ENCODE measurements at regions not wholly inside any gene's neighbourhood (a gene's known extent, or its start where the extent isn't known, plus 50 kb on each side); places are given as distances from the start of the nearest gene placed in this dataset.
A peak's percentile ranks its signal among the peaks of the same experiment; 100 is the strongest.
"Not testable (repeated sequence)": the region's sequence is repeated elsewhere in the genome, so short reads cannot be mapped to it uniquely, and the experiment has no call there.

- no peak overlapping the region for H3K27ac ChIP-seq (replicated peaks)
- no peak for DNase-seq
- intact Hi-C loops (cut with micrococcal nuclease), result no loop called here
- no peak for TF ChIP-seq CTCF (IDR thresholded peaks at IDR 0.05; ENCODE audit: borderline replicate concordance)
- no peaks in the 10 kb centered on the region for H3K9me3 ChIP-seq (replicated peaks)
- no peaks in the 10 kb centered on the region for H3K36me3 ChIP-seq
- H3K4me3 ChIP-seq, result no peak overlapping the region
- no peaks in the 10 kb centered on the region for H3K4me1 ChIP-seq
- no peaks in the 10 kb centered on the region for H3K27me3 ChIP-seq (ENCODE audit: low read depth)
Measured at GRCh38 chr2:18940184-18940583, 350.8 kb upstream of the NT5C1B start.

GRCh38 chr2:18939740-18940139 lies 350.4 kb upstream of the NT5C1B start:
- H3K27me3 ChIP-seq (ENCODE audit: low read depth); H3K27ac ChIP-seq (replicated peaks); intact Hi-C loops (cut with micrococcal nuclease); H3K9me3 ChIP-seq (replicated peaks); H3K4me3 ChIP-seq; H3K4me1 ChIP-seq; DNase-seq; H3K36me3 ChIP-seq: not testable (repeated sequence)

GRCh38 chr2:18934886-18935285 lies 345.5 kb upstream of the NT5C1B start:
- Histone ChIP-seq H3K4me1 (no peaks in the 10 kb centered on the region), H3K36me3 (no peaks in the 10 kb centered on the region), H3K4me3 (no peak overlapping the region), H3K27ac (replicated peaks) (no peak overlapping the region), H3K9me3 (replicated peaks) (no peaks in the 10 kb centered on the region), H3K27me3 (ENCODE audit: low read depth) (no peaks in the 10 kb centered on the region)
- intact Hi-C loops (cut with micrococcal nuclease), result no loop called here
- DNase-seq, result no peak
- TF ChIP-seq CTCF (IDR thresholded peaks at IDR 0.05; ENCODE audit: borderline replicate concordance), result no peak

- Histone ChIP-seq H3K27ac (replicated peaks) (no peak overlapping the region), H3K9me3 (replicated peaks) (no peaks in the 10 kb centered on the region), H3K4me1 (peaks cover 3% of the 10 kb centered on the region), H3K27me3 (ENCODE audit: low read depth) (no peaks in the 10 kb centered on the region), H3K4me3 (no peak overlapping the region), H3K36me3 (no peaks in the 10 kb centered on the region)
- intact Hi-C loops (cut with micrococcal nuclease), result no loop called here
- TF ChIP-seq CTCF (IDR thresholded peaks at IDR 0.05; ENCODE audit: borderline replicate concordance), result no peak
- no peak for DNase-seq
Measured at GRCh38 chr2:18932853-18933252, 343.5 kb upstream of the NT5C1B start.

- Histone ChIP-seq H3K27me3 (ENCODE audit: low read depth) (no peaks in the 10 kb centered on the region), H3K36me3 (no peaks in the 10 kb centered on the region), H3K9me3 (replicated peaks) (no peaks in the 10 kb centered on the region), H3K27ac (replicated peaks) (no peak overlapping the region), H3K4me3 (no peak overlapping the region), H3K4me1 (peaks cover 9% of the 10 kb centered on the region)
- no peak for TF ChIP-seq CTCF (IDR thresholded peaks at IDR 0.05; ENCODE audit: borderline replicate concordance)
- intact Hi-C loops (cut with micrococcal nuclease), result no loop called here
- no peak for DNase-seq
Measured at GRCh38 chr2:18930971-18931370, 341.6 kb upstream of the NT5C1B start.

GRCh38 chr2:18927525-18928232 lies 338.3 kb upstream of the NT5C1B start:
- DNase-seq, result no peak
- Histone ChIP-seq H3K27me3 (ENCODE audit: low read depth) (no peaks in the 10 kb centered on the region), H3K27ac (replicated peaks) (peak overlapping the region; percentile 25), H3K36me3 (no peaks in the 10 kb centered on the region), H3K9me3 (replicated peaks) (no peaks in the 10 kb centered on the region), H3K4me3 (no peak overlapping the region), H3K4me1 (peaks cover 9% of the 10 kb centered on the region)
- intact Hi-C loops (cut with micrococcal nuclease), result no loop called here
- TF ChIP-seq CTCF (IDR thresholded peaks at IDR 0.05; ENCODE audit: borderline replicate concordance), result no peak
